Osteoblast (primary cell): ENCODE measurements at regions not wholly inside any gene's neighbourhood (a gene's known extent, or its start where the extent isn't known, plus 50 kb on each side); places are given as distances from the start of the nearest gene placed in this dataset.

Source experiments
- DNase-seq: peaks from one replicate; pipeline ENCODE4 v3.0.0; 2011; ENCODE audit warnings: low spot score, mixed read lengths; ENCODE audit not compliant: insufficient read length; ENCODE audit errors: missing footprints
- H2AFZ ChIP-seq: 2 replicates; pipeline ENCODE4 v1.6.0; 2011; ENCODE audit warnings: mild to moderate bottlenecking, low read length
- H3K27ac ChIP-seq: 2 replicates; pipeline ENCODE4 v1.5.1; 2011; ENCODE audit warnings: mild to moderate bottlenecking, low read depth, low read length, moderate library complexity
- H3K27me3 ChIP-seq: 2 replicates; pipeline ENCODE4 v1.6.0; 2012; ENCODE audit warnings: mild to moderate bottlenecking, control low read depth, inconsistent platforms, low read length, moderate library complexity; ENCODE audit not compliant: insufficient read depth
- H3K36me3 ChIP-seq: 2 replicates; pipeline ENCODE4 v1.5.1; 2011; ENCODE audit warnings: mild to moderate bottlenecking, low read length, control low read depth, moderate library complexity; ENCODE audit not compliant: insufficient read depth
- H3K4me1 ChIP-seq: 2 replicates; pipeline ENCODE4 v1.5.1; 2011; ENCODE audit warnings: mild to moderate bottlenecking, low read length, control low read depth, moderate library complexity; ENCODE audit not compliant: insufficient read depth
- H3K4me2 ChIP-seq: 2 replicates; pipeline ENCODE4 v1.6.0; 2011; ENCODE audit warnings: mild to moderate bottlenecking, low read length; ENCODE audit not compliant: insufficient read depth
- H3K4me3 ChIP-seq: fragments of 200-600 bp; sonication (generic); 3 replicates; pipeline ENCODE4 v1.5.1; 2012; ENCODE audit warnings: mild to moderate bottlenecking, low read length, inconsistent platforms; ENCODE audit not compliant: insufficient read depth
- H3K79me2 ChIP-seq: 2 replicates; pipeline ENCODE4 v1.6.0; 2012; ENCODE audit warnings: mild to moderate bottlenecking, low read length, control low read depth, inconsistent platforms; ENCODE audit not compliant: insufficient read depth
- H3K9me3 ChIP-seq: 2 replicates; pipeline ENCODE4 v1.5.1; 2011; ENCODE audit warnings: low read depth, low read length, control low read depth
- H4K20me1 ChIP-seq: 2 replicates; pipeline ENCODE4 v1.6.0; 2012; ENCODE audit warnings: mild to moderate bottlenecking, low read length, control low read depth; ENCODE audit not compliant: insufficient read depth
- TF ChIP-seq, protein P1 (sequence below): IDR thresholded peaks from 2 replicates; pipeline ENCODE4 v1.5.1; 2011; ENCODE audit warnings: mild to moderate bottlenecking, low read depth, low read length, moderate library complexity; ENCODE audit errors: extremely low read depth

DNA sequence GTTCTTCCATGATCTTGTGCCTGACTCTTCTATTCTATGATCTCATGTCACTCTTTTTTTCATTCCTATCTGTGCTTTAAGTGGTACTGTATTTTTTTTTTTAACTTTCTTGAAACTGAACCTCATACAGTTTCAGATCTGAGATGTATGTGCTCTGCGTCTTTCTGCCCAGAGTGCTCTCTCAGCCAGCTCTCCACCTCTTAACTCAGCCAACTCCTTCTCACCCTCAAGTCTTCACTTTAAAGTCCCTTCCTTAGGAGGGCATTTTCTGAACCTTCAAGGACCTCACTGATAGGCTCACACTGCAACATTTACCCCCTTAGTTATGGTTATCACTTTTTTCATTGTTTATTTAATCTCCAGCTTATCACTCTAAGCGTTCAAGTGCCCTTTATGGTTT lies 158.7 kb downstream of the IRS2 start:
- Histone ChIP-seq H3K27ac (peak overlapping the region; percentile 42), H3K36me3 (no peaks in the 10 kb centered on the region), H2AFZ (no peak overlapping the region), H3K4me1 (peaks cover 11% of the 10 kb centered on the region), H3K4me3 (no peak overlapping the region), H3K27me3 (no peaks in the 10 kb centered on the region), H3K4me2 (no peak overlapping the region), H3K9me3 (no peaks in the 10 kb centered on the region), H4K20me1 (no peaks in the 10 kb centered on the region), H3K79me2 (no peaks in the 10 kb centered on the region)
- TF ChIP-seq, protein P1, sequence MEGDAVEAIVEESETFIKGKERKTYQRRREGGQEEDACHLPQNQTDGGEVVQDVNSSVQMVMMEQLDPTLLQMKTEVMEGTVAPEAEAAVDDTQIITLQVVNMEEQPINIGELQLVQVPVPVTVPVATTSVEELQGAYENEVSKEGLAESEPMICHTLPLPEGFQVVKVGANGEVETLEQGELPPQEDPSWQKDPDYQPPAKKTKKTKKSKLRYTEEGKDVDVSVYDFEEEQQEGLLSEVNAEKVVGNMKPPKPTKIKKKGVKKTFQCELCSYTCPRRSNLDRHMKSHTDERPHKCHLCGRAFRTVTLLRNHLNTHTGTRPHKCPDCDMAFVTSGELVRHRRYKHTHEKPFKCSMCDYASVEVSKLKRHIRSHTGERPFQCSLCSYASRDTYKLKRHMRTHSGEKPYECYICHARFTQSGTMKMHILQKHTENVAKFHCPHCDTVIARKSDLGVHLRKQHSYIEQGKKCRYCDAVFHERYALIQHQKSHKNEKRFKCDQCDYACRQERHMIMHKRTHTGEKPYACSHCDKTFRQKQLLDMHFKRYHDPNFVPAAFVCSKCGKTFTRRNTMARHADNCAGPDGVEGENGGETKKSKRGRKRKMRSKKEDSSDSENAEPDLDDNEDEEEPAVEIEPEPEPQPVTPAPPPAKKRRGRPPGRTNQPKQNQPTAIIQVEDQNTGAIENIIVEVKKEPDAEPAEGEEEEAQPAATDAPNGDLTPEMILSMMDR: no peak
- DNase-seq: no peak

DNA sequence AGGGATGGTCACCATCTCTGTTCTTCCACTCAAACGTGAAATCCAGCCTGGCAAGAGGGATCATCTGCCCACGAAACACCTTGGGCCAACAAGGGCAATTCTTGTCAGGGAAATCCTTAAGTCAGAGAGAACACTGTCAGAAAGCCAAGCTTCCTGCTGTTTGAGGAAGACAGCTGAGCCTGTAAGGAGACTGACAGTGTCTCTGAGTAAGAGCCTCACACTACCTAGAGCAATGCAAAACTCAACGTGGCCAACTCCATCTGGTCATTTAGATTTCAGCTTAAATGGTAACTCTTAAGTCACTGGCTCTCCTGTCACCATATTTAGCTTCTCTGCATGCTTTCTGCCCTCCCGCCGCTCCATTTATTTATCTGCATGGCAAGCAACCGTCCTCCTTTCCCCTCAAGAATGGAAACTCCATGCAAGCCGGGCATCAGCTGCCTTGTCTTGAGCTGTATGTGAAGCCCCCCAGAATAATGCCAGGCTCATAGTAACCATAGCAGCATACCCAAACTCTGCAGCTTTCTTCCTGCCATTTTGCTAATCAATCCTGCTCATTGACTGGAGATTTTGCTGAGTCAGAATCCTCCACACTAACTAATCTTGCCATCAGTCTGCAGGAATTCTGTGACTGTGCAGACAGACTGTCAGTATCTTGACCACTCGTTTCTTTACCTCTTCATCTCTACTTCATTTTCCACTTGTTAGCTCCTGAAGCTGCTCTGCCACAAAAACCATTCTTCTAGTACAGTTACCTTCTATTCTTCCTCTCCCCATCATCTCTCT lies 159.8 kb downstream of the IRS2 start:
- no peak for DNase-seq
- H3K4me1 ChIP-seq: peaks cover 11% of the 10 kb centered on the region
- no peaks in the 10 kb centered on the region for H3K36me3 ChIP-seq
- no peak overlapping the region for H3K4me2 ChIP-seq
- no peaks in the 10 kb centered on the region for H4K20me1 ChIP-seq
- no peaks in the 10 kb centered on the region for H3K9me3 ChIP-seq
- no peak overlapping the region for H3K4me3 ChIP-seq
- H3K27me3 ChIP-seq: no peaks in the 10 kb centered on the region
- H2AFZ ChIP-seq: no peak overlapping the region
- TF ChIP-seq, protein P1: no peak
- no peak overlapping the region for H3K27ac ChIP-seq
- H3K79me2 ChIP-seq: no peaks in the 10 kb centered on the region

DNA sequence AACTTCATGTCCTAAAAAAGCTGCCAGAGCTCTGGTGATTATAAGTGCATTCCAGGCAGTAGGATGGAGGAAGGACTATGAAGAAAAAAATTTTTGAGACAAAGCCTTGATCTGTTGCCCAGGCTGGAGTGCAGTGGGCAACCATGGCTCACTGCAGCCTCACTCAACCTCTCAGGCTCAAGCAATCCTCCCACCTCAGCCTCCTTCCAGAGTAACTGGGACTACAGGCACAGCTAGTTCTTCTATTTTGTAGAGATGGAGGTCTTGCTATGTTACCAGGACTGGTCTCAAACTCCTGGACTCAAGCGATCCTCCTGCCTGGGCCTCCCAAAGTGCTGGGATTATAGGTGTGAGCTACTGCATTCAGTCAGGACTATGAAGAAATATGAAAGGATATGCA lies 161.2 kb downstream of the IRS2 start:
- Histone ChIP-seq H3K4me1 (peaks cover 11% of the 10 kb centered on the region), H4K20me1 (no peaks in the 10 kb centered on the region), H3K27ac (no peak overlapping the region), H3K4me2 (no peak overlapping the region), H3K36me3 (no peaks in the 10 kb centered on the region), H3K79me2 (no peaks in the 10 kb centered on the region), H3K4me3 (no peak overlapping the region), H3K27me3 (no peaks in the 10 kb centered on the region), H2AFZ (no peak overlapping the region), H3K9me3 (no peaks in the 10 kb centered on the region)
- TF ChIP-seq, protein P1: no peak
- DNase-seq: no peak

DNA sequence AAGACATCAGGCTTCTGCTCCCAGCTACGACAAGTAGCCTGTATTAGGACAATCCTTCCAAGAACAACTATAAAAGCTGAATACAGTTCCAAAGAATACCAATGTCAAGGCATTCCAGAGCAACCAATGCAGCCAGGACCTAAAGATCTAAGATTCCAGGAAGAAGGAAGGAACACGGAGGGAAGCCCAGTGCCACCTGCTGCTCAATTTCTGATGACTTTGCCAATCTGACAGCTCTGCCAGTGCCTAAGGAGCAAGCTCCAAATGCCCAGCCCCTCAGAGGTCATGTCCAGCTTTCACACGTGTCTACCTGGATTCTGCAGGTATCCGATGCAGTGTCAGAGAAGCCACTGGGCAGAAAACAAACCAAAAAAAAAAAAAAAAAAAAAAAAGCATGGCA lies 164.4 kb downstream of the IRS2 start:
- no peaks in the 10 kb centered on the region for H4K20me1 ChIP-seq

More for the DNA sequence above, 164.4 kb downstream of the IRS2 start:
- no peak for DNase-seq
- H3K4me3 ChIP-seq: no peak overlapping the region
- no peak overlapping the region for H2AFZ ChIP-seq
- no peaks in the 10 kb centered on the region for H3K4me1 ChIP-seq
- H3K9me3 ChIP-seq: no peaks in the 10 kb centered on the region
- TF ChIP-seq, protein P1: no peak
- no peaks in the 10 kb centered on the region for H3K79me2 ChIP-seq
- no peak overlapping the region for H3K4me2 ChIP-seq
- no peak overlapping the region for H3K27ac ChIP-seq
- no peaks in the 10 kb centered on the region for H3K36me3 ChIP-seq
- no peaks in the 10 kb centered on the region for H3K27me3 ChIP-seq
